IMR-90 (cell line): ENCODE measurements at regions not wholly inside any gene's neighbourhood (a gene's known extent, or its start where the extent isn't known, plus 50 kb on each side); places are given as distances from the start of the nearest gene placed in this dataset.

Experiments used
- ATAC-seq: fragments of 200-7000 bp; cut with Tn5 transposase; 2 replicates; pipeline ENCODE4 v1.9.1; 2020; ENCODE audit warnings: low read depth, mild to moderate bottlenecking, moderate library complexity
- BruUV-seq: library from RNA; stranded (reverse); fragments of 400-500 nt; replicated peaks from 2 replicates; lab custom pipeline; 2021; lab: Mats Ljungman, UMichigan
- CTCF ChIA-PET: fragments of 300-600 bp; formaldehyde crosslinking; extraction: SDS; loops from one replicate; lab custom pipeline; 2021; ENCODE audit warnings: antibody characterized with exemption; lab: Yijun Ruan, JAX
- POLR2A ChIA-PET: fragments of 300-600 bp; sonication (Branson Sonifier 250); formaldehyde crosslinking; loops from one replicate; lab custom pipeline; 2022; ENCODE audit warnings: antibody characterized with exemption; ENCODE audit not compliant: unreplicated experiment; lab: Charles Lee
- DNase-seq: peaks from one replicate; pipeline ENCODE4 v3.0.0; 2013
- H2AFZ ChIP-seq: replicated peaks from 2 replicates; pipeline ENCODE3; 2013; ENCODE audit warnings: low read length, mild to moderate bottlenecking; ENCODE audit not compliant: poor library complexity
- H2AK5ac ChIP-seq: 2 replicates; pipeline ENCODE4 v1.6.1; 2013; ENCODE audit warnings: low read depth, low read length, inconsistent platforms
- H2AK9ac ChIP-seq: replicated peaks from 2 replicates; pipeline ENCODE3; 2013; ENCODE audit warnings: mild to moderate bottlenecking, low read depth, low read length, moderate library complexity; ENCODE audit not compliant: poor library complexity
- H2BK120ac ChIP-seq: 2 replicates; pipeline ENCODE4 v1.6.1; 2013; ENCODE audit warnings: low read depth, low read length, inconsistent platforms
- H2BK15ac ChIP-seq: 3 replicates; pipeline ENCODE4 v1.6.1; 2013; ENCODE audit warnings: low read depth, low read length, inconsistent platforms
- H2BK20ac ChIP-seq: 2 replicates; pipeline ENCODE4 v1.6.1; 2013; ENCODE audit warnings: low read depth, mild to moderate bottlenecking, inconsistent platforms, low read length, moderate library complexity
- H2BK5ac ChIP-seq: 2 replicates; pipeline ENCODE4 v1.6.1; 2013; ENCODE audit warnings: mild to moderate bottlenecking, low read depth, low read length, inconsistent platforms; ENCODE audit not compliant: poor library complexity, severe bottlenecking
- H3K14ac ChIP-seq: replicated peaks from 2 replicates; pipeline ENCODE4 v1.6.1; 2013; ENCODE audit warnings: low read depth, low read length, inconsistent platforms
- H3K18ac ChIP-seq: 2 replicates; pipeline ENCODE4 v1.6.1; 2013; ENCODE audit warnings: low read depth, low read length, control low read depth
- H3K23ac ChIP-seq: 2 replicates; pipeline ENCODE4 v1.6.1; 2013; ENCODE audit warnings: low read depth, low read length, inconsistent platforms
- H3K27ac ChIP-seq: 2 replicates; pipeline ENCODE4 v1.5.1; 2013; ENCODE audit warnings: mild to moderate bottlenecking, control low read depth, low read length; ENCODE audit not compliant: insufficient read depth
- H3K27me3 ChIP-seq: 2 replicates; pipeline ENCODE4 v1.6.1; 2013; ENCODE audit warnings: low read length; ENCODE audit not compliant: control insufficient read depth, insufficient read depth
- H3K36me3 ChIP-seq: 2 replicates; pipeline ENCODE4 v1.6.1; 2013; ENCODE audit warnings: low read length, mixed read lengths; ENCODE audit not compliant: control insufficient read depth, insufficient read depth
- H3K4ac ChIP-seq: 2 replicates; pipeline ENCODE4 v1.6.1; 2013; ENCODE audit warnings: low read depth, low read length, inconsistent platforms
- H3K4me1 ChIP-seq: 2 replicates; pipeline ENCODE4 v1.6.1; 2013; ENCODE audit warnings: low read length, mixed read lengths; ENCODE audit not compliant: control insufficient read depth, insufficient read depth
- H3K4me2 ChIP-seq: 2 replicates; pipeline ENCODE4 v1.6.1; 2013; ENCODE audit warnings: low read depth, mild to moderate bottlenecking, control low read depth, low read length, moderate library complexity
- H3K4me3 ChIP-seq: 2 replicates; pipeline ENCODE4 v1.5.1; 2013; ENCODE audit warnings: low read depth, mild to moderate bottlenecking, control low read depth, low read length, moderate library complexity; ENCODE audit not compliant: insufficient read depth
- H3K56ac ChIP-seq: 2 replicates; pipeline ENCODE4 v1.6.1; 2013; ENCODE audit warnings: low read length, inconsistent platforms; ENCODE audit not compliant: insufficient read depth; ENCODE audit errors: extremely low read depth
- H3K79me1 ChIP-seq, 2 experiments: 2 replicates each; pipeline ENCODE4 v1.6.1; 2013; ENCODE audit warnings: low read length in 2 of 2, inconsistent platforms in 1 of 2, low read depth in 1 of 2
- H3K9ac ChIP-seq: 2 replicates; pipeline ENCODE4 v1.6.1; 2013; ENCODE audit warnings: low read depth, low read length, control low read depth
- H3K9me1 ChIP-seq: 2 replicates; pipeline ENCODE4 v1.6.1; 2013; ENCODE audit warnings: low read length, inconsistent platforms; ENCODE audit not compliant: insufficient read depth
- H3K9me3 ChIP-seq: 2 replicates; pipeline ENCODE4 v1.6.1; 2013; ENCODE audit warnings: low read length; ENCODE audit not compliant: control insufficient read depth, insufficient read depth
- H4K20me1 ChIP-seq: 2 replicates; pipeline ENCODE4 v1.6.1; 2013; ENCODE audit warnings: low read length, inconsistent platforms; ENCODE audit not compliant: insufficient read depth
- H4K5ac ChIP-seq: 2 replicates; pipeline ENCODE4 v1.6.1; 2013; ENCODE audit warnings: mild to moderate bottlenecking, low read depth, low read length, control low read depth
- H4K8ac ChIP-seq, 2 experiments: 2 replicates each; pipeline ENCODE4 v1.6.1; 2013; ENCODE audit warnings: low read depth in 2 of 2, low read length in 2 of 2, control low read depth in 1 of 2, inconsistent platforms in 1 of 2
- H4K91ac ChIP-seq: 2 replicates; pipeline ENCODE4 v1.6.1; 2013; ENCODE audit warnings: low read depth, low read length, inconsistent platforms; ENCODE audit not compliant: insufficient read depth
- CEBPB ChIP-seq: IDR thresholded peaks from 2 replicates; pipeline ENCODE4 v1.6.1; 2012; ENCODE audit warnings: low read depth, low read length, improper control_type of control experiment
- MXI1 ChIP-seq: IDR thresholded peaks from 2 replicates; pipeline ENCODE4 v1.6.1; 2012; ENCODE audit warnings: low read depth, mild to moderate bottlenecking, low read length, moderate library complexity, borderline replicate concordance
- WGBS, 2 experiments: methylation state at CpG; one replicate each; pipeline versions ENCODE4 v1.1.5 to v1.1.7; 2013; ENCODE audit warnings: missing lambda C conversion rate in 2 of 2; ENCODE audit not compliant: insufficient read length in 1 of 2; ENCODE audit errors: extremely low coverage in 2 of 2; 5-methylcytosine and 5-hydroxymethylcytosine counted together
- dilution Hi-C: fragments of 300-500 bp; cut with HindIII; formaldehyde crosslinking; loops from one replicate; pipeline ENCODE4 v1.14.3; 2018; ENCODE audit warnings: low sequenced_read_pairs; ENCODE audit not compliant: unreplicated experiment
- in situ Hi-C: fragments of 300-500 bp; cut with MboI; formaldehyde crosslinking; loops from 3 replicates; pipeline ENCODE4 v1.14.3; 2019; ENCODE audit warnings: low sequenced_read_pairs, inconsistent platforms, mixed read lengths
- intact Hi-C: fragments of 100-400 bp; cut with micrococcal nuclease; formaldehyde crosslinking; loops from 2 replicates; pipeline ENCODE4 v1.10.0; 2022

DNA sequence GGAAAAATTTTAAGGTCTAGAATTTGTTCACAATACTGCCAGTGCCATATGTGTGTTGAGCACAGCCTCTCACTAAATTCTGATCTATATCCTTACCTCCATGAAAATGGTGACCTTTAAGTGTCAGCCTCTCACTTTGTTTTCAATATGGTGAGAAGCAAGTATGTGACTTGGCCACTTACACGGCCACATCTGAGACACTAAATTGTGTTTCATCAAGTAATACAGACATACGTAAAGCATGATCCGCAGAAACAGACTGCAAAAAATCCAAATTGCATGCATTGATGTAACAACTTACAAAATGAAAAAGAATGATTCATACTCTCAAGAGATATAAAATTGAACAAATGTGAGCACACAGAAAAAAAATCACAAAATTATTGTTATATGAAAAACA lies 55.2 kb upstream of the UGP2 start:
- no peak overlapping the region for H3K4me3 ChIP-seq
- ATAC-seq (no peak), DNase-seq (no peak)
- no peaks in the 10 kb centered on the region for H3K36me3 ChIP-seq
- H2AK9ac ChIP-seq, result no peak overlapping the region
- no peak overlapping the region for H3K14ac ChIP-seq
- H3K23ac ChIP-seq, result no peak overlapping the region
- no TSS peak for BruUV-seq
- H3K9me3 ChIP-seq, result no peaks in the 10 kb centered on the region
- H3K9ac ChIP-seq, result no peak overlapping the region
- H2BK15ac ChIP-seq, result no peak overlapping the region
- WGBS, 2 experiments, result 86% methylated on average over 1 of the region's 3 CpGs; no CpG with 5 or more reads in 1 of the 2 experiments
- no peak overlapping the region for H2BK120ac ChIP-seq
- no peak overlapping the region for H3K4me2 ChIP-seq
- no peak overlapping the region for H3K56ac ChIP-seq
- intact Hi-C loops, result no loop called here
- no peak overlapping the region; the same call in 1 of the 2 replicates for H3K18ac ChIP-seq
- no peak for TF ChIP-seq MXI1
- no peak for TF ChIP-seq CEBPB
- H4K20me1 ChIP-seq, result no peaks in the 10 kb centered on the region
- H3K27ac ChIP-seq, result no peak overlapping the region
- ChIA-PET POLR2A (no interaction called here), CTCF (no interaction called here)
- no peak overlapping the region for H2BK5ac ChIP-seq
- no peaks in the 10 kb centered on the region; the same call in 1 of the 2 replicates for H3K27me3 ChIP-seq
- no peak overlapping the region for H4K5ac ChIP-seq
- no peak overlapping the region for H4K91ac ChIP-seq
- H3K4ac ChIP-seq, result no peak overlapping the region
- H3K9me1 ChIP-seq, result peaks cover 9% of the 10 kb centered on the region
- in situ Hi-C loops, result no loop called here
- no peak overlapping the region for H2AK5ac ChIP-seq
- H3K79me1 ChIP-seq, result no peaks in the 10 kb centered on the region
- H2AFZ ChIP-seq, result no peak overlapping the region
- no peak overlapping the region for H4K8ac ChIP-seq
- H2BK20ac ChIP-seq, result no peak overlapping the region
- H3K4me1 ChIP-seq, result peaks cover 15% of the 10 kb centered on the region
- dilution Hi-C loops, result no loop called here
